Trophoblast cell (in vitro differentiated cells and primary cell): ENCODE measurements at regions not wholly inside any gene's neighbourhood (a gene's known extent, or its start where the extent isn't known, plus 50 kb on each side); places are given as distances from the start of the nearest gene placed in this dataset.

Source experiments
- DNase-seq, 2 donors: peaks; one replicate each; pipeline ENCODE4 v3.0.0-alpha.2; 2016
- H2AFZ ChIP-seq: 2 replicates; pipeline ENCODE4 v1.6.1; 2013; ENCODE audit warnings: low read length, moderate library complexity, mild to moderate bottlenecking; ENCODE audit not compliant: insufficient read depth, poor library complexity
- H2AK5ac ChIP-seq: 2 replicates; pipeline ENCODE4 v1.6.1; 2013; ENCODE audit warnings: mild to moderate bottlenecking, low read length
- H2BK120ac ChIP-seq: 2 replicates; pipeline ENCODE4 v1.6.1; 2013; ENCODE audit warnings: low read length, mild to moderate bottlenecking, moderate library complexity; ENCODE audit not compliant: insufficient read depth, poor library complexity
- H2BK12ac ChIP-seq: 2 replicates; pipeline ENCODE4 v1.6.1; 2013; ENCODE audit warnings: mild to moderate bottlenecking, low read length, moderate library complexity
- H2BK5ac ChIP-seq: 2 replicates; pipeline ENCODE4 v1.6.1; 2013; ENCODE audit warnings: low read length, low read depth, moderate library complexity, mild to moderate bottlenecking; ENCODE audit not compliant: poor library complexity
- H3K14ac ChIP-seq: 2 replicates; pipeline ENCODE4 v1.6.1; 2013; ENCODE audit warnings: mild to moderate bottlenecking, low read length
- H3K18ac ChIP-seq: 2 replicates; pipeline ENCODE4 v1.6.1; 2013; ENCODE audit warnings: mild to moderate bottlenecking, low read length
- H3K23ac ChIP-seq: 2 replicates; pipeline ENCODE4 v1.6.1; 2013; ENCODE audit warnings: low read length
- H3K27ac ChIP-seq: 2 replicates; pipeline ENCODE4 v1.5.1; 2013; ENCODE audit warnings: low read depth, mild to moderate bottlenecking, inconsistent platforms, low read length, moderate library complexity
- H3K27me3 ChIP-seq: 2 replicates; pipeline ENCODE4 v1.6.1; 2013; ENCODE audit warnings: inconsistent platforms, mild to moderate bottlenecking, low read length, moderate library complexity; ENCODE audit not compliant: insufficient read depth
- H3K36me3 ChIP-seq, 2 experiments: 1 replicate in 1 of 2; 2 replicates in 1 of 2; pipeline ENCODE4 v1.6.1; 2013; ENCODE audit warnings: low read length in 2 of 2, mild to moderate bottlenecking in 2 of 2, moderate library complexity in 1 of 2; ENCODE audit not compliant: insufficient read depth in 2 of 2, control insufficient read depth in 1 of 2
- H3K4ac ChIP-seq: 2 replicates; pipeline ENCODE4 v1.6.1; 2013; ENCODE audit warnings: low read depth, mild to moderate bottlenecking, low read length, moderate library complexity
- H3K4me1 ChIP-seq, 2 experiments: 1 replicate in 1 of 2; 2 replicates in 1 of 2; pipeline ENCODE4 v1.6.1; 2013; ENCODE audit warnings: low read length in 2 of 2, mild to moderate bottlenecking in 2 of 2, moderate library complexity in 1 of 2; ENCODE audit not compliant: insufficient read depth in 2 of 2, control insufficient read depth in 1 of 2
- H3K4me2 ChIP-seq: 2 replicates; pipeline ENCODE4 v1.6.1; 2013; ENCODE audit warnings: inconsistent platforms, mild to moderate bottlenecking, low read length, moderate library complexity
- H3K4me3 ChIP-seq: 2 replicates; pipeline ENCODE4 v1.5.1; 2013; ENCODE audit warnings: mild to moderate bottlenecking, low read depth, low read length, inconsistent platforms
- H3K79me1 ChIP-seq: one replicate; pipeline ENCODE4 v1.6.1; 2013; ENCODE audit warnings: low read length
- H3K79me2 ChIP-seq: 2 replicates; pipeline ENCODE4 v1.6.1; 2013; ENCODE audit warnings: low read length, mild to moderate bottlenecking; ENCODE audit not compliant: control insufficient read depth, insufficient read depth, poor library complexity
- H3K9ac ChIP-seq: 2 replicates; pipeline ENCODE4 v1.6.1; 2013; ENCODE audit warnings: mild to moderate bottlenecking, low read length
- H3K9me3 ChIP-seq: 2 replicates; pipeline ENCODE4 v1.6.1; 2013; ENCODE audit warnings: low read depth, mild to moderate bottlenecking, control low read depth, inconsistent platforms, low read length; ENCODE audit not compliant: insufficient read depth
- H4K12ac ChIP-seq: 2 replicates; pipeline ENCODE4 v1.6.1; 2013; ENCODE audit warnings: low read depth, mild to moderate bottlenecking, low read length, moderate library complexity
- H4K8ac ChIP-seq: 2 replicates; pipeline ENCODE4 v1.6.1; 2013; ENCODE audit warnings: low read depth, mild to moderate bottlenecking, low read length, moderate library complexity
- H4K91ac ChIP-seq: one replicate; pipeline ENCODE4 v1.6.1; 2013; ENCODE audit warnings: low read depth, mild to moderate bottlenecking, low read length, moderate library complexity
- WGBS: extraction: QIAGEN DNeasy Blood & Tissue Kit; methylation state at CpG from one replicate; pipeline ENCODE4 v1.1.7; 2013; ENCODE audit warnings: missing lambda C conversion rate; ENCODE audit not compliant: insufficient read length, insufficient coverage; ENCODE audit errors: extremely low coverage; 5-methylcytosine and 5-hydroxymethylcytosine counted together

GRCh38 chr10:70963271-70963670, 74.9 kb upstream of the PCBD1 start:
- H3K4ac ChIP-seq, result no peak overlapping the region
- H3K9me3 ChIP-seq, result no peaks in the 10 kb centered on the region
- no peak overlapping the region for H2BK5ac ChIP-seq
- no peaks in the 10 kb centered on the region for H3K79me2 ChIP-seq
- DNase-seq, result no peak
- H3K14ac ChIP-seq, result no peak overlapping the region
- H3K4me2 ChIP-seq, result no peak overlapping the region
- peaks cover 2% of the 10 kb centered on the region for H3K27me3 ChIP-seq
- H2AFZ ChIP-seq, result no peak overlapping the region
- H3K27ac ChIP-seq, result no peak overlapping the region
- H3K9ac ChIP-seq, result no peak overlapping the region
- no peak overlapping the region for H4K8ac ChIP-seq
- H2AK5ac ChIP-seq, result no peak overlapping the region
- no peak overlapping the region for H4K91ac ChIP-seq
- H2BK120ac ChIP-seq, result no peak overlapping the region
- no peaks in the 10 kb centered on the region for H3K79me1 ChIP-seq
- no peak overlapping the region for H3K18ac ChIP-seq
- H4K12ac ChIP-seq, result no peak overlapping the region
- H2BK12ac ChIP-seq, result no peak overlapping the region
- H3K4me1 ChIP-seq, result no peaks in the 10 kb centered on the region
- no CpG with 5 or more reads among the region's 14 CpGs for WGBS
- H3K23ac ChIP-seq, result no peak overlapping the region
- H3K4me3 ChIP-seq, result no peak overlapping the region
- H3K36me3 ChIP-seq, result no peaks in the 10 kb centered on the region

- Histone ChIP-seq H3K14ac (no peak overlapping the region), H3K18ac (no peak overlapping the region), H3K36me3 (no peaks in the 10 kb centered on the region), H2BK12ac (no peak overlapping the region), H3K4me2 (no peak overlapping the region), H3K23ac (no peak overlapping the region), H3K79me2 (no peaks in the 10 kb centered on the region), H3K79me1 (no peaks in the 10 kb centered on the region), H2AFZ (no peak overlapping the region), H3K4me1 (no peaks in the 10 kb centered on the region), H4K8ac (no peak overlapping the region), H3K4me3 (no peak overlapping the region), H2BK120ac (no peak overlapping the region), H3K9me3 (no peaks in the 10 kb centered on the region), H4K91ac (no peak overlapping the region), H2AK5ac (no peak overlapping the region), H3K27me3 (peaks cover 2% of the 10 kb centered on the region), H3K9ac (no peak overlapping the region), H3K4ac (no peak overlapping the region), H2BK5ac (no peak overlapping the region), H4K12ac (no peak overlapping the region), H3K27ac (no peak overlapping the region)
- DNase-seq, result no peak
- no CpG with 5 or more reads among the region's 5 CpGs for WGBS
Measured at GRCh38 chr10:70964245-70964644, 75.9 kb upstream of the PCBD1 start.

- Histone ChIP-seq H3K36me3 (no peaks in the 10 kb centered on the region), H3K4ac (no peak overlapping the region), H3K4me3 (no peak overlapping the region), H4K8ac (no peak overlapping the region), H2AFZ (no peak overlapping the region), H3K9me3 (no peaks in the 10 kb centered on the region), H3K4me1 (no peaks in the 10 kb centered on the region), H2BK120ac (no peak overlapping the region), H3K27me3 (peaks cover 2% of the 10 kb centered on the region), H3K27ac (no peak overlapping the region), H3K79me2 (no peaks in the 10 kb centered on the region), H2BK5ac (no peak overlapping the region), H3K23ac (no peak overlapping the region), H3K4me2 (no peak overlapping the region), H3K79me1 (no peaks in the 10 kb centered on the region), H3K9ac (no peak overlapping the region), H2AK5ac (no peak overlapping the region), H3K14ac (no peak overlapping the region), H3K18ac (no peak overlapping the region), H4K12ac (no peak overlapping the region), H4K91ac (no peak overlapping the region), H2BK12ac (no peak overlapping the region)
- DNase-seq, result no peak
- WGBS, result no CpG with 5 or more reads among the region's 8 CpGs
Measured at GRCh38 chr10:70964881-70965280, 76.5 kb upstream of the PCBD1 start.

- no peak overlapping the region for H4K8ac ChIP-seq
Measured at GRCh38 chr10:70965566-70965965, 77.2 kb upstream of the PCBD1 start.

More at GRCh38 chr10:70965566-70965965, 77.2 kb upstream of the PCBD1 start:
- H2BK120ac ChIP-seq, result no peak overlapping the region
- H3K27ac ChIP-seq, result no peak overlapping the region
- no peak overlapping the region for H4K12ac ChIP-seq
- no peak for DNase-seq
- H3K4me3 ChIP-seq, result no peak overlapping the region
- no peak overlapping the region for H3K9ac ChIP-seq
- H2BK12ac ChIP-seq, result no peak overlapping the region
- H3K36me3 ChIP-seq, result no peaks in the 10 kb centered on the region
- H3K27me3 ChIP-seq, result peaks cover 2% of the 10 kb centered on the region
- no peak overlapping the region for H3K4ac ChIP-seq
- H3K4me1 ChIP-seq, result no peaks in the 10 kb centered on the region
- H3K79me2 ChIP-seq, result no peaks in the 10 kb centered on the region
- H3K14ac ChIP-seq, result no peak overlapping the region
- no peak overlapping the region for H3K23ac ChIP-seq
- H2AFZ ChIP-seq, result no peak overlapping the region
- WGBS, result no CpG with 5 or more reads among the region's 8 CpGs
- H4K91ac ChIP-seq, result no peak overlapping the region
- no peaks in the 10 kb centered on the region for H3K9me3 ChIP-seq
- H2BK5ac ChIP-seq, result no peak overlapping the region
- H3K4me2 ChIP-seq, result no peak overlapping the region
- no peak overlapping the region for H2AK5ac ChIP-seq
- H3K18ac ChIP-seq, result no peak overlapping the region
- no peaks in the 10 kb centered on the region for H3K79me1 ChIP-seq
